NCI-H1048 (cell line): ENCODE measurements at regions not wholly inside any gene's neighbourhood (a gene's known extent, or its start where the extent isn't known, plus 50 kb on each side); places are given as distances from the start of the nearest gene placed in this dataset.
"Not testable (repeated sequence)": the region's sequence is repeated elsewhere in the genome, so short reads cannot be mapped to it uniquely, and the experiment has no call there.

Source experiments
- DNase-seq: peaks from one replicate; lab custom pipeline; 2025; lab: John Stamatoyannopoulos, UW

- no peak for DNase-seq
These were observed 174.9 kb downstream of the ETAA1 start for GRCh38 chr2:67571785-67572718.

- DNase-seq = no peak
These were observed 175.7 kb downstream of the ETAA1 start for GRCh38 chr2:67572721-67573435.

DNA sequence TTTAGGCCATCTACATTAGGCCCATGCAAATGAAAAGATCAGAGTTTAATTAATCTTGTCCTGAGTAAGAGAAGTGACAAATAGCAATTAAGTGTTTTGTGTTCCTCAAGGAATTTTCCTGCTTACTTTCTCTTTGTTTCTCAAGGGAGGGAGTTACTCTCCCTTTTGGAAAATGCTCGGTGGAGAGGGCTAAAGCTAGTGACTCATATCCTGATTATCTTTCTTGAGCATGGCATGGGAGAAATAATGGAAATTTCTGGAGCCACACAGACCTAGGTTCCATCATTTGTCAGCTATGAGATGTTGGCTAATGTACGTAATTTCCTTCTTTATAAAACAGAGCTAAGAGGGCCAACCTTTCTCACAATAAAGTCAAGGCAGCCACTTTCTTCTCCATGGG, 177.1 kb downstream of the ETAA1 start:
- DNase-seq = no peak

- no peak for DNase-seq
These were observed 179.1 kb downstream of the ETAA1 start for GRCh38 chr2:67576226-67576625.

GRCh38 chr2:67576991-67577390, 179.9 kb downstream of the ETAA1 start:
- DNase-seq = no peak

- no peak for DNase-seq
These were observed 182.1 kb downstream of the ETAA1 start for GRCh38 chr2:67579216-67579615.

DNA sequence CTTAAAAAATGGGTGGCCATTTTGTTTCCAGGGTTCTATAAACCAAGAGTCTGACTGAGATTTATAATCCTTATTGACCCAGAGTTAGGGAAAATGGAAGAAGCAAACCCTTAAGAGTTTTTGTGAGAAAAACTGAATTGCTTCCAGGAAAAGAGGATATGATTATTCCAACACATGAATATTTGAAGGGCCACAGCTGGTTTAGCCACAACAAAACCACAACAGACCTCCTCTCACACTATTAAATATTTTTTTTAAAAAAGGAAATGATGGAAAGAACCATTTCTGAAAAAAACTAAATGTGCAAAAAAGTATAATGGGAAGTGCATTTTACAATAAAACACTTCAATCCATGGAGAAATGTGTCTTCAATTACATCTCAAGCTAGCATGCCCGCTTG, 182.7 kb downstream of the ETAA1 start:
- DNase-seq = no peak

GRCh38 chr2:67581751-67582150, 184.6 kb downstream of the ETAA1 start:
- no peak for DNase-seq

- DNase-seq = no peak
These were observed 186.1 kb downstream of the ETAA1 start for GRCh38 chr2:67583185-67583584.

DNA sequence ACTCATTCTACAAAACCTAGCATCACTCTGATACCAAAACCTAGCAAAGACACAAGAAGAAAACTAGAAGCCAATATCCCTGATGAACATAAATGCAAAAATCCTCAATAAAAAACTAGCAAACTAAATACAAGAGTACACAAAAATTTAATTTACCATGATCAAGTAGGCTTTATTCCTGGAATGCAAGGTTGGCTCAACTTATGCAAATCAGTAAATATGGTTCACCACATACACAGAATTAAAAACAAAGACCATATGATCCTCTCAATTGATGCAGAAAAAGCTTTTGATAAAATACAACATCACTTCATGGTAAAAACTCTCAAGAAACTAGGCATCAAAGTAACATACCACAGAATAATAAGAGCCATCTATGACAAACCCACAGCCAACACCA, 188.3 kb downstream of the ETAA1 start:
- DNase-seq = no peak

- not testable (repeated sequence) for DNase-seq
These were observed 192.0 kb downstream of the ETAA1 start for GRCh38 chr2:67589121-67589520.

- not testable (repeated sequence) for DNase-seq
These were observed 197.4 kb downstream of the ETAA1 start for GRCh38 chr2:67594522-67594921.

DNA sequence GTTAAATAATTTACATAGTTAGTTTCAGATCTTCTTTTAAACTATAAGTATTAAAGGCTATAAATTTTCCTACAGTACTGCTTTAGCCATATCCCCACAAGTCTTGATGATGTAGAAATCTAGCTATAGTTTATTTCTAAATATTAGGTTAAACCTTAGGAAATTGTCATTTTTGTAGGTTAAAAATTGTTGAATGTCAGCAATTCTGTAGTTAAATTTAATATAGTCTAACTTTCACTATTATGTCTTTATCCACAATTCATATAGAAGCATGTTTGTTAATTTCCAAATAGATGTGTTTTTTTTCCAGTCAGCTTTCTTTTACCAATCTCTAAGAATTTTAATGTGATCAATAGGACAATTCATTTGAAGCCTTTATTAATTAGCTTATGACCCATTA, 199.7 kb downstream of the ETAA1 start:
- DNase-seq = no peak

GRCh38 chr2:67599561-67599960, 202.4 kb downstream of the ETAA1 start:
- DNase-seq = no peak

- no peak for DNase-seq
These were observed 203.2 kb downstream of the ETAA1 start for GRCh38 chr2:67600222-67600871.

- DNase-seq = no peak
These were observed 203.8 kb downstream of the ETAA1 start for GRCh38 chr2:67600946-67601345.

- DNase-seq = no peak
These were observed 207.2 kb downstream of the ETAA1 start for GRCh38 chr2:67604360-67604759.

DNA sequence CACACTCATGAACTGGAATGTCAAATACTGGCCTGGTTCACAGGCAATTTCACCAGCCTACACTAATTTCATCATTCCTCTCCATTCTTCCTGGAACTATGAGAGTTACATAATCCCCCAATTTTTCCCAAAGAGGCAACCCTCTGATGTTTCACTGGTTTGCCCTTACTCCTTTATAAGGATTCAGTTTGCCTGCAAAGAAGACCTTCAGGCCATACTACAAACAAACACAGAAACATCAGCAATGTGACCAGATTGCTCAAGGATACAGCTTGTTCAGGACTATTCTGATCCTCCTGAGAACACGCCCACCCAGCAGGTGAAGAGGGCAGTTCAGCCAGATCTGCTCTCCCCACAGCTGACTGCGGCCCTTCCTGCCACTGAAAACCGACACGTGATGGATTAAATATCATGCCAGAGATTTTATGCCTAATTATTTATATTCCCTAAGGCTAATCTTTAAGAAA, 215.5 kb downstream of the ETAA1 start:
- DNase-seq = no peak

GRCh38 chr2:67613227-67613626, 216.1 kb downstream of the ETAA1 start:
- no peak for DNase-seq

DNA sequence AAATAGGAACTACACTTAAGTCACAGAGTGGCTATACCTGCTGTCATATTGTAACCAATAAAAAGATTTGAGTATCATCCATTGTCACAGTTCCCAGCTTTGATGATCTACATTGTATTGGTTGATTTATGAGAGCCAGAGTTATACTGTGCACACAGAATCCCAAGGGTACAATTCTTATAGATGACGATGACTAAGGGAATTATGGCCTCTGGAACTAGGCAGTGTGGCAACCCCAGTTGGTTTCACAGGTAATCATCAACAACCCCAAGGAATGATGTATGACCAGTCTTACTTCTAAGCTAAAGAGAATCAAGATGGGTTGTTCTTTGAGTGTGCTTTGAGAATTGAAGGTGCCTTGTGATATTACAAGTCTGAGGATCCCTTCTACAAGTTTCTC, 217.3 kb downstream of the ETAA1 start:
- DNase-seq = no peak

DNA sequence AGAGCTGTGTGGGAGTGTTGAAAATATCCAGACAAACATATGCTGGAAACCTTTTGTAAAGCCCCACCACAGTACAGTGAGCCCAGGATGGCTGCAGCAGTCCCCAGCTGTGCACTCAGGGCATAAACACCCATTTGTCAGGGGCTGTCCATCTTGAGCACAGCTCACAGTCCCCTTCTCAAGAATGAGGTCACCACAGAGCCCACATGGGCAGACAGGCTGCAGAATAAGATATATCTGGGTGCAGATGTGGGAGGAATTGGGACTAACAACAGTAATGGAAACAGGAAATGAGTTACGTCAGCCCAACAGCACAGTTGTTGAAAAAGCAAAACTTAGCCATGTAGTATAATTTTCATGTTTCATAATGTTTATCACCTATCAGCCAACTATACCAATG, 219.6 kb downstream of the ETAA1 start:
- no peak for DNase-seq

GRCh38 chr2:67619204-67619603, 222.1 kb downstream of the ETAA1 start:
- DNase-seq = no peak

DNA sequence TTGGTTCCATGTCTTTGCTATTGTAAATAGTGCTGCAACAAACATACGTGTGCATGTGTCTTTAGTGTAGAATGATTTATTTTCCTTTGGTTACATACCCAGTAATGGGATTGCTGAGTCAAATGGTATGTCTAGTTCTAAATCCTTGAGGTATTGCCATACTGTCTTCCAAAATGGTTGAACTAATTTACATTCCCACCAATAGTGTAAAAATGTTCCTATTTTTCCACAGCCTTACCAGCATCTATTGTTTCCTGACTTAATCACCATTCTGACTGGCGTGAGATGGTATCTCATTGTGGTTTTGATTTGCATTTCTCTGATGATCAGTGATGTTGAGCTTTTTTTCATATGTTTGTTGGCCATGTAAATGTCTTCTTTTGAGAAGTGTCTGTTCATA, 226.6 kb downstream of the ETAA1 start:
- not testable (repeated sequence) for DNase-seq
